NCI-H2196 treated with DMSO at 0.1 percent for 48 hours (cell line): ENCODE measurements at regions not wholly inside any gene's neighbourhood (a gene's known extent, or its start where the extent isn't known, plus 50 kb on each side); places are given as distances from the start of the nearest gene placed in this dataset.
A peak's percentile ranks its signal among the peaks of the same experiment; 100 is the strongest.
"Not testable (repeated sequence)": the region's sequence is repeated elsewhere in the genome, so short reads cannot be mapped to it uniquely, and the experiment has no call there.

Experiments used
- DNase-seq: peaks from one replicate; lab custom pipeline; 2025; ENCODE audit not compliant: unreplicated experiment; lab: John Stamatoyannopoulos, UW

DNA sequence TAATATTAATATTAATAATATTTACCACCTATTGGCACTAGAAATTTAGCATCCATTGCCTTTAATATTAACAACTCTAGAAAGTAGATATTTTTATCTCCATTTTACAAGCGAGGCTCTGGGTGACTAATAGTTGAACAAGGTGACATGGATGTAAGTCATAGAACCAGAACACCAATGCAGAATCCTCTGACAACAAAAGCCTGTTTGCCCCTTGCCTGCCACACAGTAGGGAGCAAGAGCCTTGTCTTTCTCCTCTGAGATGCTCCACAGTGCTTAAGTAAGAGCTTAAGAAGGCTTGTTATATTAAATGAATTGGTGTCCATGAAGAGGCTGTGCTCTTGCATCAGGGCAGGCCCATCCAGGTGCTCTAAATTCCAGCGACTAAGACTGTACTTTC lies 51.2 kb upstream of the LBX1 start:
- DNase-seq = no peak

DNA sequence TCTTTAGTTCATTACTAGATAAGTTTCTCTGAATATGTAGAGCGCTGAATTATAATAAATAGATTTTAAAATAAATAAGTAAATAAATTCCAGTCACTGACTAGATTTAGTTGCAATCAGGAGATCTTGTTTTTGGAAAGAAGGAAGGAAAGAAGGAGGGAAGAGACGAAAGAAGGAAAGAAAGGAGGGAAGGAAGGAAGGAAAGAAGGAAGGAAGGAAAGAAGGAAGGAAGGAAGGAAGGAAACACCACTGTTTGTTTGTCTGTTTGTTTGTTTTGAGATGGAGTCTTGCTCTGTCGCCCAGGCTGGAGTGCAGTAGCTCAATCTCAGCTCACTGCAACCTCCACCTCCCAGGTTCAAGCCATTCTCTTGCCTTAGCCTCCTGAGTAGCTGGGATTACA lies 51.7 kb upstream of the LBX1 start:
- DNase-seq = not testable (repeated sequence)

DNA sequence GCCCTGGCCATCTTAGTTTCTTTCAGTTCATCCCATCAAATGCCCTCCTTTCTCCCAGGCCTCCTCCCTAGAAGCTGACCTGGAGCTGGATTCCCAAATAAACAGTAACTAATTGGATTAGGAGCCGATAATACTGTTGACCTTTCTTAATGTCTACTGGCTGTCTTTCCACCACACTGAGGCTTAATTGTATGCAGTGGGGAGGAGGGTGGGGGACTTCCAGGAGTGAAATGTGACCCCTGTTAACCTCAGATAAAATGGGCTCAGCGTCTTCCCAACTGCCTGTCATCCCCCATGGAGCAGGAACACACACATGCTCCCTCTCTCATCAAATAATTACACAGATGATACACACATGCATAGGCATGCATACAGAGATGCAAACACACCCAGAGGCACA lies 53.7 kb upstream of the LBX1 start:
- DNase-seq = no peak

DNA sequence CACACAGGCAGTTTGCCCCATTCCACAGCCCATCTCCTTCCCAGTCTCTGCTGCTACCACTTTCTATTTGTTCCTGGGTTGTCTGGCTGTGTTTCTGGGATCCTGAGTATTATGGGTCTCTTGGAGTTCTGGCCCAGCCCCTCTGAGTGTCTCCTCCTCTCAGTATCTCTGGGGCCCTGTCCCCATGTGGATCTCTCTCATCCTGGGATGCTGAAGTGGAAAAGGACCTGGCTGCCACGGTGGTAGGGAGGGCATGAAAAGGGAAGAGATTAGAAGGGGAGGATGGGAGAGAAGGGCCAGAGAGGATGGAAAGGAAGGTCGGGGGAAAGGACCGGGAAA lies 54.5 kb upstream of the LBX1 start:
- DNase-seq = no peak

DNA sequence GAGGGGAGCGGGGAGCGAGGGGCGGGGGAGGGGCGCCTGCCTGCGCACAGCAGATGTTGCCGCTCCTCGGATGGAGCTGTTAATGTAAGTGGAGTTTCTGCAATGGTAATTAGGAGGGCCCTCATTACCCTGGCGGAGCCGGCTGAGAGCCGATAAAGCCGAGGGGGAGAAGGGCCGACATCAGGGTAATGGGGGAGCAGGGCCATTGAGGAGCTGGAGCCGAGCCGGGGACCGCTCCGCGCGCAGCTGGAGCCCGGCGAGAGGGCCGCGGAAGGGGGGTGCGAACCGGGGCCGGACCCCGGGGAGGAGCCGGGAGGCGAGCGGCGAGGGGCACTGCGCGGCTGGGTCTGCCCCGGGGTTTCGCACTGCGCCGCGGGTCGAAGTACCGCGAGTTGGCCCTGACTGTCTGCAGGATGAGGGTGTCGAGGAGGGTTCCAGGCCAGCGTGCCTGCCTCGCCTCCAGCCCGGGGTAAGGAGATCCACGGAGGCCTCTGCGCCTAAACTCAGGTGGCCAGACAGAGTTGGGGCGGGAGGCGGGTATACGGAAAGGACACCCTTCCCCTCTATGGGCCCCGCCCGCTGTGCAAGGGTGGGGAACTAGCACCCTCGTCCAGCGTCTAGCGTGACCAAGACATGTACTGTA lies 55.0 kb upstream of the LBX1 start:
- no peak for DNase-seq

DNA sequence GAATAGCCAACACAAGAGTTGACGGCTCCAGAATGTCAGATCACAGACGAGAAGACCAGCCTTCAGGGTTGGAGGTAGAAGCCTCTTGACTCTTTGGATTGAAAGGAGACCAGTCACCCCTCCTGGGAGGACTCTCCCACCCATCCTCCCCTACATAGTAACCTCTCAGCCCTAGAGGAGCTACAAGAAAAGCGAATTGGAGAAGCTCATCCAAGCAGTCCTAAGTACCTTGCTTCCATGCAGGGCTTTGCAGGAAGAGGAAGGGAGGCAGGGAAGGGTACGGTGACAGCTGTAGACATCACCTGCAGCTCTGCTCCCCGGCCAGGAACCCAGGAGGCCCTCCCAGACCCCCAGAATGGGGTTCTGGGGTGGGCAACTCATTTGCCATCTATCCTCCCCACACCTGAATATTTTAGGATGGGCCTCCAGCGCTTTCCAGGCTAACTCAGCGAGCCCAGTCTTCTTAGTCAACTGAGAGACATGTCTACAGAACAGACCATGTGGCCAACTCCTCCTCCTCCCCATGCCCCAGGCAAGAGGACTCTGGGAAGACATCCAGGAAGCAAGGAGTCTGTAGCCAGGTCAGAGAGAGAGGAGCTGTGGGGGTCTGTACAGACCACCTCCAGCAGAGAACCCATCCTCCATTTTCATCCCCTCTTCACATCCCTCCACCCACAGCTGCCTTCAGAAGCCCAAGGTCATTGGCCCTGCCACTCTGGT lies 55.6 kb upstream of the LBX1 start:
- DNase-seq = no peak

DNA sequence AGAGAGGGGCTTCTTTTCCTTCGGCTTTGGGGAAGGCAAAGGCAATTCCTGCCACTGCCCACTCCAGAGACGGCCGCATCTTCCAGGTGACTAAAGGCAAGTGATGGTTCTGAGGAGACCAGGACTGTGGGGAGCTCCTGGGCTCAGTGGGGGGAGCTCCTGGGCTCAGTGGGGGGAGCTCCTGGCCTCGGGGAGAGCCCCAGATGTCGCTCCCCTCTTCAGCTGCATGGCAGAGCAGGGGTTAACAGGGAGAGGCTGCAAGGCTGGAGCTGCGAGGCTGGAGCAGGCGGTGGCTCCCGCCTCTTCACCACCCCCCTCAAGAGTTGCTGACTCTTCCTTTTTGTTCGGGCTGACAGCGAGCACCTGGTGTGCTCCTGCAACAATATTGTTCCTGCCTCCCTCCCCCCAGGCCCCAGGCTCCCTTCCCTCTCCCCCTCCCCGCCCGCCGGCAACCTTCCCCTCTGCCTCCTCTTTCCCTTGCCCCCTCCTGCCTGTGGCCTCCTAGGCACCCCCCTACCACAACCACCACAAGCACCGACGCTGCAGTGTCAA lies 56.3 kb upstream of the LBX1 start:
- DNase-seq = peak; percentile 23

DNA sequence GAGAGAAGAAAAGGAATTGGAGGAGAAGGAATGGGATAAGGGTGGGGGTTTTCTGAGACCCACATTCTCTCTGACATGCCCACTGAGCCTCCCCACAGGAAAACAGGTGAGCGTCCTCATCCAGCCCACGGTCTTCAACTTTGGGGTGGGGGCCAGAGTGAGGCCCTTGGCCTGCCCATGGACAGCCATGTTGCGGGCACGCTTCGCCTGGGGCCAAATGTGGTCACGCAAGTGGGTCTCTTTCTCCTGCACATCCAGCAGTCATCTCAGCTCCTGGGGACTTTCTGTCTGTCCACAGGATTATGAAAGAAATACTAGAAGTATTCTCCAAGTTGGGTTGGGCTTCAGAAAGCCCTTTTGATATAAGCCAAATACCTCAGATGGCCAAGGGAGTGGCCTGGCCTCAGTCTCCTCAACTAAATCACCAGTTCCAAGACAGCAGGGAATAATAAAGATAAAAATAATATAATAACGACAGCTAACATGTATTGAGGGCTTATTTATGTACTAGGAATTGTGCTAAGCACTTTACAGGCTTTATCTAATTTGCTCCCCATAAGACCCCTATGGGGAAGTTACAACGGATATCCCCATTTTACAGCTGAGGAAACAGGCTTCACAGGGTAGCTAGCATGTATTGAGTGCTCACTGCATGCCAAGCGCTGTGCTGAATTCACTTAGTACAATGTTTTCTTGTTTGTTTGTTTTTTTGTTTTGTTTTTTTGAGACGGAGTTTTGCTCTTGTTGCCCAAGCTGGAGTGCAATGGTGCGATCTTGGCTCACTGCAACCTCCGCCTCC lies 57.2 kb upstream of the LBX1 start:
- no peak for DNase-seq

DNA sequence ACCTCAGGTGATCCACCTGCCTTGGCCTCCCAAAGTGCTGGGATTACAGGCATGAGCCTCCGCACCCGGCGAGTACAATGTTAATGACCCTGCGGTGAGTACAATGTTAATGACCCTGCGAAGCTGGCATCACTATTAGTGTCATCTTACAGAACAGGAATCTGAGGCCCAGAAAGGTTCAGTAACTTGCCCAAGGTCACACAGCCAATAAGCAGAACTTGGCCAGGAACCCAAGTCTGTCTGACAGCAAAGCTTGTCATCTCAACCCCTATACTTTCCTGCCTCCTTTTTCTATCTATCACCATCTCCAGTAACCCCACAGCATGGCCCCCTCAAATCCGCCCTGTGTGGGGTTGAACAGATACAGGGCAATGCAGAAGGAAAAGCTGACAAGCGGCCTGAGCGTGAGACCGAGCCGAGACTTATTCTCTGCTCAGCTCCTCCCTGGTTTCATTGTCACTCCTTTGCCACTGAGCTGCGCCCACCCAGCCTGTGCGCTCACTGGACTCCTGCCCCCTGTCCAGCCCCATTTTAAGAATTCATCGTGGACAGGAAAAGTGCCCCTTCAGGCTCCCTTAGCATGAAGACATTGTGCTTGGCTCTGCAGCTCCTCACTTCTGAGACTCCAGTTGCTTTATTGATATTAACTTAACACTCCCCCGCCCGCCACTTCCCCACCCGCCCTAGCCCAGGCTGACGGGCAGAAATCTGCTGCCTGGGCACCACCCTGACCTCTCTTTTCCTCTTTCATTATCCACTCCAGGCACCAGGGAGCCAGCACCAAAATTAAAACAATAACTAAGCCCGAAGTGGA lies 58.1 kb upstream of the LBX1 start:
- no peak for DNase-seq

DNA sequence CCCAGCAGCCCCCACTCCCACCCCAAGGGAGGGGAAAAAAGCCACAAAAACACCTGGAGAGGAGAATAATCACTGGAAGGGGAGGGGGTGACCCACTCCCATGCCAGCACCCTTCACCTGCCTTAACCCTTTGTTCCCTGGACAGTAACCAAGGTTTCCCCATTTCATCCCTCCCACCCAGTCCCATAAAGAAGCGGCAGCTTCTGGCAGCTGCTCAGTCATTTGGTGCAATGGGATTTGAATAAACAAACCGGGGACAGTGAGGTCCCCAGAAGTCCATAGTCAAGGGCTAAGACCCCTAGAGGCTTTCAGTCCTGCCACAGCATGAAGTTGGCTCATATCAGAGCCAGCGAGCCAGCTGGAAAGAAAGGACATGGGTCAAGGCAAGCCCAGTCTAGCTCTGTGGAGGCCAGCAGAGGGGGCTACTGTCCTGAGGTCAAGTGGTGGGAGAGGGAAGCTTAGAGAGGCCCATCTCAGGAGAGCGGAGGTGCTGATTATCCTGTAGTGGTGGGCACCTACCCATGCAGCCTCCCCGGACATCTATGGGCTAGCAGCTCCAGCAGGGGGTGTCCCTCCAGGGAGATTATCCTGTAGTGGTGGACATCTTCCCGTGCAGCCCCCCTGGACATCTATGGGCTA lies 58.9 kb upstream of the LBX1 start:
- no peak for DNase-seq

DNA sequence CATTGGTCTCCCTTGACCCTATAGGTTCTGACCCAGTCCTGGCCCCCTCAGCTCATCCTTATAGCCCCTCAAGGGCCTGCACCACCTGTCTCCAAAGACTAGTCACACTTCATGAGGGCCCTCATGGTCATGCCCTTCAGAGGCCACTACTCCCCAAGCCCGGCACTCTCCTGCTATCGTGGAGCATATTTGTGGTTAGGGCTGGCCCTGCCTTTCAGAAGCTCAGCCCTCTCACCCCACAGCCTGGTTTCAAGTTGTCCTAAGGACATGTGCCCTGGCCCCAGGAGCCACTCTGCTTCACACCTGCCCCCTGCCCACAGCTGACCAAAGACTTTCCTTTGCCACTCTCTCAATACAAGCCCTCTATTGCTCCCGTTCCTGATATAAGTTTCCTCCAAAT lies 60.3 kb upstream of the LBX1 start:
- no peak for DNase-seq

DNA sequence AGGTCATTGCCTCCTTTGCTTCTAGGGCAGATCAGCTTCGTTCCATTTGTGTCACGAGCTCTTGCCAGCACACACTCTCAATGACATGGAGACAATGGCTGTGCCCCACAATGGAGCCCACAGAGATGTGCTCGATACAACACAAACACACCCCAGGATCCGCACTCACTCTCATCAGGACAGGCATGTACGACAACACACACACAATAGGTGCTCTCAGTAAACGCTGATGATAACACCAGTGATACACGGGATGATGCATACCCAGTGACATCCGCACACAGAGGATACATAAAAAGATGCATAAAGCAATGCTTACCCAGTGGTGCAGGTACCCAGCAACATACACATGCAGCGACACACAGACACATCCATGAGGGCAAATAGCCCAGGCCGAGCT lies 61.2 kb upstream of the LBX1 start:
- DNase-seq = no peak

DNA sequence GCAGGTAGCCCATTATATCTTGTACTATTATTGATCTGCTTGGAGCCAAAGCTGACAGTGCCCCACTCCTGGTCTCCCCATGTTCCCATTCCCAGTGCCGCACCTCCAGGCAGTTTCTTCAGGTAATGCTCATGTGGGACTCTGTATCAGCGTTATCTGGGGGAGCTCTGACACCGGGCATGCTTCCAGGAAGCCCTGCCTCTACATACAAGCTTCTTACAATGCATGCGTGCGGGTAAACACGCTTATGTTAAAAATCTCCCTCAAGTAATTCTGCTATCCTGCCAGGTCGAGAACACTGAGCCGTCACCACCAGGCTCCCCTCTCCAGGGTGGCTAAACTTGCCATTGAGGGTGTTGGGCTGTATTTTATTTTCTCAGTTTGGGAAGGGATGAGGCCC lies 61.6 kb upstream of the LBX1 start:
- DNase-seq = no peak

DNA sequence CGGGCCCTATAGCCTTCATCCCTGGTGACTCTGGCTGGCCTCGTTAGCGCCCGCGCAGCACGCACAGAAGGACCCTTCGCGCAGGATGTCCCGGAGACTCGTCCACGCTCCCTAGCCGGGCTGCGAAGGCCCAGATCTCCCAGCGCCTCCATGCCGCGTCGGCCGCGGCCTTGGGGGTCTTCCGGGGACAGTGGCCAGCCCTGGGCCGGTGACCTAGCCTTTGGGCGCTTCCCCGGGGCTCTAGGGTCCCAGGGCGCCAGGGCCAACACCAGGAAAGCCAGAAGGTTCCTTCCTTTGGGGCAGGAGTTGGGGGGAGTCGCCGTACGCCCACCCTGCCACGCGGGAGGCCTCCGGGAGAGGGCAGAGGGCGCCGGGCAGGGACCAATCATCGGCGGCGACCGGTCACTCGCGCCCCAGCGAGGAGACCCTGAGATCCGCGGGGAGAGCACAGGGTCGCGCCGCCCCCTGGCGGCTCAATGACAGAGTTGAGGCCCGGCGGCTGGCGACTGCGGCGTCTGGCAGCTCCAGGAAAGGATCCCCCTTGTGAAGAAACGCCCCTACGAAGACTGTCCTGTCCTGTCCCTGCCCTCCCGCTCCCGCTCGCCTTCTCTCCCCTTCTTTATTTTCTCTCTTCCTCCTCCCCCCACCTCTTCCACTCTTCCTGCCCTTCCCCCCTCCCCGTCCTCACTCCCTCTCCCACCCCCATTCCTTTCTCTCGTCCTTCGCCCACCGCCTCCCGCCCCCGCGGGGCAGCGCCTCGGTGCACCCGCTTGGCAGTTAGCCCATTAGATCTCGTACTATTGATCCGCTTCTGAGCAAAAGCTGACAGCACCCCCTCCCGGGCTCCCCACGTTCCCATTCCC lies 62.3 kb upstream of the LBX1 start:
- no peak for DNase-seq

DNA sequence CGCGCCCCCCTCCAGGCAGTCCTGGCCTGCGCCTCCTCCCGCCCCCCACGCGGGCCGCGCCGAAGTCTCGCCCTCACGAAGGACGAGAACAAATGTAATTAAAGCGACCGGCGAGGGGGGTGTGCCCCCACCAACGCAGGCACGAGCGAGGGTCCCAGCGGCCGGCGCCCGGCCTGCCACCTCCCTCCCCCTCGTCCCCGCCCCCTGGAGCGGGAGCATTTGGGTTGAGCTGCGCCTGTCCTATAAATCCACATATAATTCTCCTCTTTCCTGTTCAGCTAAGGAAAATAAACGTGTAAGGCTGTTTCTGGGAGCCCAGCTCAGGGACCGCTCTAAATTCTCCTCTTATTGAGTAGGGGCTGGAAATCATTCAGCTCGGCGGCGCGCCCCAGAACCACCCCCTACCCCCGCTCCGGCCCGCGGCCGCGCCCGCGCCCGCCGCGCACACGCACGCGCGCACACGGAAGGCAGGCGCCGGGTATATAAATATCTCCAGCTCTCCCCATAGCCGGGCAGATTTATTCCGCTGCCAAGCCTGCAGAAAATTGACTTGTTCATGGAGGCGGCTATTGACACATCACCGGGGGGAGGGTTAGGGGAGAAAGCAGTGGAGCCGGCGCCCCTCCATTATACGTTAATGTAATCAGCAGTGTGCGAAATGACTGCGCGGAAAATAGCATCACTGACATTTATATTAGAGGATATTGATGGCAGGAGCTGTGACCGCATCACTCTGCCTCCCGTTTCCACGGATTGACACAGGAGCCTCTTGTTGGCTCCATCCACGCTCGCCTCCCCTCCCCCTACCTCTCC lies 61.6 kb upstream of the BTRC start:
- DNase-seq = no peak

DNA sequence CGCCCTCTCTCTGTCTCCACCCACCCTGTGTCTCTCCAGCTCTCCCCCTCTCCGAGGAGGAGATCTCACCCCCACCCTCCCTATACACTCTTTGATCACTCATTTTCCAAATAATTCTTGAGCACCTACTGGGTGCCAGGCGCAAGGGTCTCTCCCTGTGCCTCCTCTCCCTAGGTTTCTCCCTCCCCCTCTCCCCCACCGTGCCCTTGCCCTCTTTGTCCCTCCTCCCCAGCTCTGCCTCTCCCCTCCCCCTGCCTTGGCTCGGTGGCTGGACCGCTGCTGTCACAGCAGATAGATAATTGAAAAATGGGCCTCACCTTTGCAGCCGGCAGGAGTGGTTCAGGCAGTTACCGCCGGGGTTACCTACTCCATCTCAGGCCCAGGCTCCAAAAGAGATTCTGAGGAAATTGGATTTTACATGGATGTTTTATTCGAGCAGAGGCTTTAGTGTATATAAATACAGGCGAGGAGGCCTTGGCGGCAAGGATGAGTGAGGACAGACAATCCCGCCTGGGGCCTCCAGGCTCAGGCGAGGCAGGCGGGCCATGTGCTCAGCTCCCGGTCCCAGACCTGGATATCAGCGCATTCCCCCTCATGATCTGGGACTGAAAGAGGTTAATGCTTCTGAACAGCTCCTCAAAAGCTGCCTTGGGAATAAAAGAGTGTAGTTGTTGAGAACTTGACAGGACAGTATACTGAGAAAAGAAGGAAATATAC lies 60.8 kb upstream of the BTRC start:
- no peak for DNase-seq

DNA sequence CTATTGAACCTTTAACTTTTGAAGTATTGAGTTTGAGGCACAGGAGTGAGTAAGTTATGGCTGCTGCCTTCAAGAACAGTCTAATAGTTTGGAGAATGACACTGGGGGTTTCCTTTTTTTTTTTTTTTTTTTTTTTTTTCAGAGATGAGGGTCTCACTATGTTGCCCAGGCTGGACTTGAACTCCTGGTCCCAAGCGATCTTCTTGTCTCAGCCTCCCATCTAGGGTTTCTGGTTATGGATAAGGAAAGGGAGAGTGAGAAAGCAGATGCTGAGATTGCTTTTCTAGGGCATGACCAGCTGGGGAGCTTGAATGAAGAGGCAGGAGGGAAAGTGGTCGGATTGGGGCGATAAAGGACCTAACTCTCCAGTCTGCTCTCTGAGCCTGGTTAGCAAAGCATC lies 59.9 kb upstream of the BTRC start:
- no peak for DNase-seq

DNA sequence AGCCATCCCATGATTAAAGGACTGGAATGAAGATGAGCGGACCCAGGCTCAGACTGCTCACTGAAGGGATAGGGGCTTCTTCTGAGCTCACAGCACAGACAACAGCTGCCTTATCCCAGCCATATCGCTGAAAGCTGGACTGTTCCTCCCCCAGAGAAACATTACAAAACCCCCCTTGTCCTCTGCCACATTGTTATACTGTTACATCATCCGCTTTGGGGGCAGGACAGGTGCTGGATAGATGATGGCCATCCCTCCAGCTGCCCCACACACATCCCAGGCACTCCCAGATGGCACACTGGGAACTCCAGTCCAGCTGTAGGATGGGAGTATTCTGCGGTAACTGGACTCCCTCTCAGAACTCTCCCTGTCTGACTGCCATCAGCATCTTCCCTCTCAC lies 58.7 kb upstream of the BTRC start:
- no peak for DNase-seq
